Loucy (cell line): ENCODE measurements at regions not wholly inside any gene's neighbourhood (a gene's known extent, or its start where the extent isn't known, plus 50 kb on each side); places are given as distances from the start of the nearest gene placed in this dataset.

ENCODE experiments used
- H2AFZ ChIP-seq: fragments of 200-600 bp; sonication (generic); 2 replicates; pipeline ENCODE4 v1.6.0; 2016; ENCODE audit warnings: antibody characterized with exemption, mild to moderate bottlenecking, low read length, moderate library complexity
- H3F3A ChIP-seq: fragments of 200-600 bp; 2 replicates; pipeline ENCODE4 v1.6.0; 2016; ENCODE audit warnings: antibody characterized with exemption, low read depth, mild to moderate bottlenecking
- H3K27me3 ChIP-seq: fragments of 200-600 bp; sonication (generic); 2 replicates; pipeline ENCODE4 v1.6.1; 2014; ENCODE audit warnings: low read length, mild to moderate bottlenecking; ENCODE audit not compliant: insufficient read depth, poor library complexity, severe bottlenecking
- H3K36me3 ChIP-seq: fragments of 200-600 bp; sonication (generic); 2 replicates; pipeline ENCODE4 v1.6.1; 2016; ENCODE audit warnings: low read length; ENCODE audit not compliant: insufficient read depth
- H3K4me1 ChIP-seq: fragments of 200-600 bp; sonication (generic); 2 replicates; pipeline ENCODE4 v1.5.1; 2014; ENCODE audit warnings: low read length, mild to moderate bottlenecking; ENCODE audit not compliant: insufficient read depth, poor library complexity, severe bottlenecking
- H3K4me2 ChIP-seq: fragments of 200-600 bp; sonication (generic); 2 replicates; pipeline ENCODE4 v1.6.0; 2014; ENCODE audit warnings: antibody characterized with exemption, low read length, low read depth, mild to moderate bottlenecking; ENCODE audit not compliant: poor library complexity, severe bottlenecking
- H3K4me3 ChIP-seq: fragments of 200-600 bp; sonication (generic); 2 replicates; pipeline ENCODE4 v1.5.1; 2014; ENCODE audit warnings: low read length, mild to moderate bottlenecking, mixed read lengths; ENCODE audit not compliant: poor library complexity, severe bottlenecking
- H3K79me2 ChIP-seq: fragments of 200-600 bp; sonication (generic); 2 replicates; pipeline ENCODE4 v1.6.1; 2014; ENCODE audit warnings: low read length; ENCODE audit not compliant: insufficient read depth
- H3K9ac ChIP-seq: fragments of 200-600 bp; sonication (generic); 2 replicates; pipeline ENCODE4 v1.6.0; 2014; ENCODE audit warnings: mild to moderate bottlenecking, low read depth, low read length, moderate library complexity; ENCODE audit not compliant: poor library complexity, severe bottlenecking
- H3K9me2 ChIP-seq: fragments of 200-600 bp; sonication (generic); replicated peaks from 2 replicates; pipeline ENCODE4 v1.6.1; 2016; ENCODE audit warnings: low read depth, low read length, mixed read lengths
- H3K9me3 ChIP-seq: fragments of 200-600 bp; sonication (generic); 2 replicates; pipeline ENCODE4 v1.6.1; 2014; ENCODE audit warnings: mild to moderate bottlenecking, antibody characterized with exemption, low read length, low read depth; ENCODE audit not compliant: insufficient read depth
- H4K20me1 ChIP-seq: fragments of 200-600 bp; sonication (generic); 2 replicates; pipeline ENCODE4 v1.6.0; 2014; ENCODE audit warnings: antibody characterized with exemption, low read length, mild to moderate bottlenecking; ENCODE audit not compliant: insufficient read depth, poor library complexity, severe bottlenecking
- CTCF ChIP-seq: fragments of 200-600 bp; sonication (generic); conservative IDR thresholded peaks from 2 replicates; pipeline ENCODE4 v1.5.1; 2014; ENCODE audit warnings: mild to moderate bottlenecking, antibody characterized with exemption, low read length
- EZH2phosphoT487 ChIP-seq: fragments of 200-600 bp; IDR thresholded peaks from 2 replicates; pipeline ENCODE4 v1.6.1; 2018; ENCODE audit warnings: antibody characterized with exemption, mild to moderate bottlenecking, moderate library complexity, borderline replicate concordance

DNA sequence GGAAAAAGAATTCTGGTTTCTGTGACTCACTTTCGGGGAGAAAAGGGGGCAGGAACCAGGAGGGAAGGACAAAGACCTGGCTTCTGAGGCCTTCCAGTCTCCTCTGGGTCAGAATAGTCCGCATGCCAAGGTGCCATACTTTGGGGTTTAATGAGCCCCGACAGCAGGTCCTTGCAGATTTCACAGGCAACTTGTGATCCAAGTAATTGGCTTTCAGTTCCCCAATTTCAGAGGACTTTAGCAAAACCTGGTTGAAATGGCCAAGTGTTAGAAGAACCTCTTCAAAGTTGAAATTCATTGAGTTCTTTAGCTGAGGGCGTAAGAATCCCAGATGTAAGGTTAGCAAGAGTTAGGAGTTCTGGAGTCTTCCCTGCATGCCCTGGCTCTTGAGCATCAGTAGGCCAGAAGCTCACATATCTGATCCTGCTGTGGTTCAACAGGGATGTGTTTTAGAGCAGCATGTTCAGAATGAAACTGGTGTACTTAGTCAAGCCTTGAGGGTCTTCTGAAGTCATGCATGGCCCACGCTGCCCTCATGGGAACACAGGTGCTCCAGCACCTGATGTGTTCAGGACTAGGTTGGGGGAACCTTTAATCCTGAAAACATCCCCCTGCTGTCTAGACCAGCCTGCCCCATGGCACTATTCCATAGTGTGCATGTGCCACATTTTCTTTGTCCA is 143.0 kb downstream of the NUP35 start:
- H2AFZ ChIP-seq, result no peak overlapping the region
- H4K20me1 ChIP-seq, result no peaks in the 10 kb centered on the region
- no peaks in the 10 kb centered on the region for H3K4me1 ChIP-seq
- no peak overlapping the region for H3K4me2 ChIP-seq
- H3F3A ChIP-seq, result no peaks in the 10 kb centered on the region
- no peaks in the 10 kb centered on the region for H3K27me3 ChIP-seq
- no peaks in the 10 kb centered on the region for H3K79me2 ChIP-seq
- no peaks in the 10 kb centered on the region for H3K36me3 ChIP-seq
- no peak overlapping the region for H3K9ac ChIP-seq
- H3K9me2 ChIP-seq, result no peaks in the 10 kb centered on the region
- H3K9me3 ChIP-seq, result no peaks in the 10 kb centered on the region
- H3K4me3 ChIP-seq, result no peak overlapping the region
- no peak for TF ChIP-seq CTCF
- no peak for TF ChIP-seq EZH2phosphoT487

- Histone ChIP-seq H3K9ac (no peak overlapping the region), H3K36me3 (no peaks in the 10 kb centered on the region), H3K9me2 (no peaks in the 10 kb centered on the region), H3K9me3 (no peaks in the 10 kb centered on the region), H4K20me1 (no peaks in the 10 kb centered on the region), H3K4me3 (no peak overlapping the region), H3K27me3 (no peaks in the 10 kb centered on the region), H3F3A (no peaks in the 10 kb centered on the region), H3K4me2 (no peak overlapping the region), H3K79me2 (no peaks in the 10 kb centered on the region), H3K4me1 (no peaks in the 10 kb centered on the region), H2AFZ (no peak overlapping the region)
- TF ChIP-seq CTCF (no peak), EZH2phosphoT487 (no peak)
Observed at GRCh38 chr2:183269956-183270355, 145.7 kb downstream of the NUP35 start.

- Histone ChIP-seq H3K27me3 (no peaks in the 10 kb centered on the region), H3K4me1 (no peaks in the 10 kb centered on the region), H3K79me2 (no peaks in the 10 kb centered on the region), H2AFZ (no peak overlapping the region), H4K20me1 (no peaks in the 10 kb centered on the region), H3K4me2 (no peak overlapping the region), H3K4me3 (no peak overlapping the region), H3K9me3 (no peaks in the 10 kb centered on the region), H3K9ac (no peak overlapping the region), H3F3A (no peaks in the 10 kb centered on the region), H3K36me3 (no peaks in the 10 kb centered on the region), H3K9me2 (no peaks in the 10 kb centered on the region)
- TF ChIP-seq CTCF (no peak), EZH2phosphoT487 (no peak)
Observed at GRCh38 chr2:183283209-183283608, 159.0 kb downstream of the NUP35 start.
